A673 (cell line): ENCODE measurements at regions not wholly inside any gene's neighbourhood (a gene's known extent, or its start where the extent isn't known, plus 50 kb on each side); places are given as distances from the start of the nearest gene placed in this dataset.
A peak's percentile ranks its signal among the peaks of the same experiment; 100 is the strongest.

Experiments used
- BruUV-seq: library from RNA; stranded (reverse); fragments of 400-500 nt; replicated peaks from 2 replicates; lab custom pipeline; 2021; lab: Mats Ljungman, UMichigan
- CTCF ChIA-PET: fragments of 300-600 bp; sonication (Branson Sonifier 250); formaldehyde crosslinking; loops from one replicate; lab custom pipeline; 2022; ENCODE audit warnings: antibody characterized with exemption; lab: Charles Lee
- POLR2A ChIA-PET: fragments of 300-600 bp; sonication (Branson Sonifier 250); formaldehyde crosslinking; loops from one replicate; lab custom pipeline; 2022; ENCODE audit warnings: antibody characterized with exemption; ENCODE audit not compliant: low non-redundant PET; lab: Charles Lee
- DNase-seq: peaks from one replicate; pipeline ENCODE4 v3.0.0-alpha.2; 2015; ENCODE audit warnings: low spot score
- H3K27ac ChIP-seq: fragments of 200-600 bp; sonication (generic); 2 replicates; pipeline ENCODE4 v1.5.1; 2016; ENCODE audit warnings: mixed run types, low read depth, mild to moderate bottlenecking, mixed read lengths, antibody characterized with exemption, low read length; ENCODE audit not compliant: poor library complexity, severe bottlenecking
- H3K27me3 ChIP-seq: fragments of 200-600 bp; sonication (generic); replicated peaks from 2 replicates; pipeline ENCODE4 v1.6.1; 2017; ENCODE audit warnings: mixed run types, low read depth, mild to moderate bottlenecking, mixed read lengths, antibody characterized with exemption, low read length; ENCODE audit not compliant: insufficient read depth, poor library complexity
- H3K36me3 ChIP-seq: fragments of 200-600 bp; sonication (generic); 2 replicates; pipeline ENCODE4 v1.6.1; 2016; ENCODE audit warnings: mixed run types, mild to moderate bottlenecking, mixed read lengths, antibody characterized with exemption, low read length; ENCODE audit not compliant: insufficient read depth, poor library complexity, severe bottlenecking
- H3K4me1 ChIP-seq: fragments of 200-600 bp; sonication (generic); 2 replicates; pipeline ENCODE4 v1.6.1; 2017; ENCODE audit warnings: mixed run types, mild to moderate bottlenecking, mixed read lengths, antibody characterized with exemption, low read length; ENCODE audit not compliant: insufficient read depth, poor library complexity, severe bottlenecking
- H3K4me3 ChIP-seq: fragments of 200-600 bp; sonication (generic); 2 replicates; pipeline ENCODE4 v1.5.1; 2016; ENCODE audit warnings: low read depth, mixed run types, mild to moderate bottlenecking, mixed read lengths, low read length; ENCODE audit not compliant: poor library complexity, severe bottlenecking
- H3K9me3 ChIP-seq: fragments of 200-600 bp; sonication (generic); 2 replicates; pipeline ENCODE4 v1.6.1; 2016; ENCODE audit warnings: mixed run types, low read depth, mild to moderate bottlenecking, mixed read lengths, antibody characterized with exemption, low read length; ENCODE audit not compliant: poor library complexity, severe bottlenecking
- EZH2 ChIP-seq: fragments of 200-600 bp; sonication (generic); IDR thresholded peaks from 2 replicates; pipeline ENCODE4 v1.6.1; 2017; ENCODE audit warnings: borderline replicate concordance, low read depth, mild to moderate bottlenecking, mixed read lengths, antibody characterized with exemption, low read length; ENCODE audit not compliant: poor library complexity, severe bottlenecking
- intact Hi-C: fragments of 100-400 bp; cut with micrococcal nuclease; formaldehyde crosslinking; loops from one replicate; pipeline ENCODE4 v1.10.0; 2022; ENCODE audit not compliant: unreplicated experiment
- TF ChIP-seq, protein P1 (sequence below): fragments of 300-800, 200-600 bp; sonication (generic); conservative IDR thresholded peaks from 2 replicates; pipeline ENCODE4 v1.5.1; 2017; ENCODE audit warnings: low read depth, mild to moderate bottlenecking, antibody characterized with exemption, low read length, moderate library complexity, mixed read lengths

DNA sequence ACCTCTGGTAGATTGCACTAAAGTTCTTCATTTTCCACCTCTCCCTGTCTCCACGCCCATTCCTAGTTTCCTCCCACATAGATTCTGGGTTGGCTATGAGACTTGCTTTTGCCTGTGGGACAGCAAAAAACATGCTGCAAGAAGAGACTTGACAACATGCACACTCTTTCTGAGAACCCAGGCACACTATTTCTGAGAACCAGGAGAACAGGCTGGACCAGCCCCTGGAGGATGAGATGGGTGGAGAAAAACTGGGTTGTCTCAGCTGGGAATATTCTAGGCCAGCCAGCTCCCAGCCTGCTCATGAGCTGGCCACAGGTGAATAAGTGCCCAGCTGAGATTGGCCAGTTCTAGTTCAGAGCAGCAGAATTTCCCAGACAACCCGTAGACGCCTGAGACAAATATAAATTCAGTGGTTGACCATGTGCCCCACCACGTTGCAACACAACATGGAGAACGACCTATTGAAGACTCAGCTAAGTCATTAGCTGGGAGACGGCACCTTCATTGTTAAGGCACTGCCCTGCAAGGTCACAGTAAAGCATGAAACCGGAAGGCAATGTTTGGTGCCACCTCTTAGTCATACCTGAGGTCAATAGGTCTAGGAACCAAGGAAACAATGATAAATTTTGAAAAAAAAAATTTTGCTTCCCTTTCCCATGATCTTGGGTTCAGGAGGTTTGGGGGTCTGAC, 92.7 kb upstream of the AKR1E2 start:
- no peaks in the 10 kb centered on the region for H3K27me3 ChIP-seq
- no peaks in the 10 kb centered on the region for H3K4me1 ChIP-seq
- no TSS peak for BruUV-seq
- no peak overlapping the region for H3K4me3 ChIP-seq
- H3K27ac ChIP-seq, result no peak overlapping the region
- H3K9me3 ChIP-seq, result no peaks in the 10 kb centered on the region
- ChIA-PET CTCF (no interaction called here), POLR2A (no interaction called here)
- no peak for DNase-seq
- intact Hi-C loops, result loop anchor here (10.0 kb wide), 1 partner anchor 1852 kb away; the partner anchor contains the start of gene PRKCQ
- no peaks in the 10 kb centered on the region for H3K36me3 ChIP-seq
- TF ChIP-seq EZH2, result no peak
- TF ChIP-seq, protein P1, sequence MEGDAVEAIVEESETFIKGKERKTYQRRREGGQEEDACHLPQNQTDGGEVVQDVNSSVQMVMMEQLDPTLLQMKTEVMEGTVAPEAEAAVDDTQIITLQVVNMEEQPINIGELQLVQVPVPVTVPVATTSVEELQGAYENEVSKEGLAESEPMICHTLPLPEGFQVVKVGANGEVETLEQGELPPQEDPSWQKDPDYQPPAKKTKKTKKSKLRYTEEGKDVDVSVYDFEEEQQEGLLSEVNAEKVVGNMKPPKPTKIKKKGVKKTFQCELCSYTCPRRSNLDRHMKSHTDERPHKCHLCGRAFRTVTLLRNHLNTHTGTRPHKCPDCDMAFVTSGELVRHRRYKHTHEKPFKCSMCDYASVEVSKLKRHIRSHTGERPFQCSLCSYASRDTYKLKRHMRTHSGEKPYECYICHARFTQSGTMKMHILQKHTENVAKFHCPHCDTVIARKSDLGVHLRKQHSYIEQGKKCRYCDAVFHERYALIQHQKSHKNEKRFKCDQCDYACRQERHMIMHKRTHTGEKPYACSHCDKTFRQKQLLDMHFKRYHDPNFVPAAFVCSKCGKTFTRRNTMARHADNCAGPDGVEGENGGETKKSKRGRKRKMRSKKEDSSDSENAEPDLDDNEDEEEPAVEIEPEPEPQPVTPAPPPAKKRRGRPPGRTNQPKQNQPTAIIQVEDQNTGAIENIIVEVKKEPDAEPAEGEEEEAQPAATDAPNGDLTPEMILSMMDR, result no peak

GRCh38 chr10:4730998-4731397, 95.0 kb upstream of the AKR1E2 start:
- Histone ChIP-seq H3K27ac (no peak overlapping the region), H3K27me3 (no peaks in the 10 kb centered on the region), H3K9me3 (no peaks in the 10 kb centered on the region), H3K4me3 (no peak overlapping the region), H3K36me3 (no peaks in the 10 kb centered on the region), H3K4me1 (peaks cover 2% of the 10 kb centered on the region)
- POLR2A ChIA-PET, result no interaction called here
- CTCF ChIA-PET, result no interaction called here
- intact Hi-C loops, result loop anchor here (10.0 kb wide), 1 partner anchor 1854 kb away; the partner anchor contains the start of gene PRKCQ
- no peak for DNase-seq
- BruUV-seq, result no TSS peak
- TF ChIP-seq, protein P1, result no peak
- TF ChIP-seq EZH2, result no peak

GRCh38 chr10:4725917-4726606, 99.9 kb upstream of the AKR1E2 start:
- H3K36me3 ChIP-seq, result no peaks in the 10 kb centered on the region
- POLR2A ChIA-PET, result no interaction called here
- H3K27ac ChIP-seq, result no peak overlapping the region
- peaks cover 13% of the 10 kb centered on the region for H3K4me1 ChIP-seq
- DNase-seq, result peak; percentile 27
- no peaks in the 10 kb centered on the region for H3K9me3 ChIP-seq
- CTCF ChIA-PET, result no interaction called here
- TF ChIP-seq, protein P1, result no peak
- TF ChIP-seq EZH2, result no peak
- intact Hi-C loops, result no loop called here
- no peak overlapping the region for H3K4me3 ChIP-seq
- no TSS peak for BruUV-seq
- H3K27me3 ChIP-seq, result no peaks in the 10 kb centered on the region
